K562 (cell line): ENCODE measurements at regions not wholly inside any gene's neighbourhood (a gene's known extent, or its start where the extent isn't known, plus 50 kb on each side); places are given as distances from the start of the nearest gene placed in this dataset.

Experiments
- ATAC-seq: fragments of 200-7000 bp; cut with Tn5 transposase; 3 replicates; pipeline ENCODE4 v1.9.1; 2020; ENCODE audit warnings: moderate library complexity
- BruUV-seq: library from RNA; stranded (reverse); fragments of 400-500 nt; replicated peaks from 2 replicates; lab custom pipeline; 2021; lab: Mats Ljungman, UMichigan
- CTCF ChIA-PET: fragments of 300-600 bp; formaldehyde crosslinking; extraction: SDS; loops from one replicate; lab custom pipeline; 2021; ENCODE audit warnings: low intra/inter-chr PET ratio; lab: Yijun Ruan, JAX
- POLR2A ChIA-PET: fragments of 300-600, 350-650 bp; sonication (Branson Sonifier 250); formaldehyde crosslinking; extraction: SDS; loops from one replicate; lab custom pipeline; 2021; ENCODE audit warnings: antibody characterized with exemption, inconsistent platforms; lab: Yijun Ruan, JAX
- DNase-seq, 4 experiments: peaks; one replicate each; pipeline versions ENCODE4 v3.0.0 to v3.0.0-alpha.2; 2011 to 2018; ENCODE audit warnings: low spot score in 3 of 4, mixed read lengths in 3 of 4; ENCODE audit errors: extremely low read depth in 1 of 4
- FAIRE-seq: peaks from 2 replicates; lab custom pipeline; 2011; peaks lifted over from hg19 to GRCh38; lab: Jason Lieb, UNC
- H2AFZ ChIP-seq: 2 replicates; pipeline ENCODE4 v1.6.0; 2011; ENCODE audit warnings: low read depth, low read length, control low read depth, inconsistent platforms
- H3K27ac ChIP-seq: fragments of 200-600 bp; 3 replicates; pipeline ENCODE4 v1.8.0; 2011; ENCODE audit warnings: low read depth, mild to moderate bottlenecking, control low read depth, inconsistent platforms, low read length, moderate library complexity, mixed read lengths; ENCODE audit errors: extremely low read depth
- H3K27me3 ChIP-seq, 2 experiments: fragments of 300-600 bp in 1 of 2; 2 replicates in 1 of 2; 3 replicates in 1 of 2; pipeline versions ENCODE4 v1.6.0 to v1.8.0; 2011; ENCODE audit warnings: inconsistent platforms in 2 of 2, low read length in 2 of 2, mild to moderate bottlenecking in 1 of 2, mixed read lengths in 1 of 2, moderate library complexity in 1 of 2; ENCODE audit not compliant: control insufficient read depth in 2 of 2, insufficient read depth in 2 of 2
- H3K36me3 ChIP-seq: fragments of 300-600 bp; 3 replicates; pipeline ENCODE4 v1.8.0; 2011; ENCODE audit warnings: mild to moderate bottlenecking, low read length, inconsistent platforms; ENCODE audit not compliant: control insufficient read depth, insufficient read depth
- H3K4me1 ChIP-seq, 2 experiments: fragments of 200-600 bp in 1 of 2; replicated peaks in 1 of 2; 2 replicates in 1 of 2; 3 replicates in 1 of 2; pipeline versions ENCODE4 v1.5.1 to v1.8.0; 2011; ENCODE audit warnings: inconsistent platforms in 2 of 2, low read length in 2 of 2, mild to moderate bottlenecking in 1 of 2, mixed read lengths in 1 of 2, moderate library complexity in 1 of 2; ENCODE audit not compliant: control insufficient read depth in 2 of 2, insufficient read depth in 2 of 2
- H3K4me2 ChIP-seq: 2 replicates; pipeline ENCODE4 v1.6.1; 2011; ENCODE audit warnings: low read length, control low read depth, inconsistent platforms, mixed read lengths; ENCODE audit not compliant: insufficient read depth
- H3K4me3 ChIP-seq: fragments of 200-600 bp; sonication (generic), shearing (Covaris generic); 2 replicates; pipeline ENCODE4 v1.5.1; 2016; ENCODE audit warnings: control low read depth, inconsistent platforms
- H3K79me2 ChIP-seq: fragments of 200-600 bp; 3 replicates; pipeline ENCODE4 v1.8.0; 2011; ENCODE audit warnings: low read length, inconsistent platforms; ENCODE audit not compliant: control insufficient read depth, insufficient read depth
- H3K9ac ChIP-seq, 2 experiments: 2 replicates each; pipeline versions ENCODE4 v1.6.0 to v1.6.1; 2011; ENCODE audit warnings: low read depth in 2 of 2, low read length in 2 of 2, control low read depth in 1 of 2, inconsistent platforms in 1 of 2, mild to moderate bottlenecking in 1 of 2, mixed read lengths in 1 of 2; ENCODE audit not compliant: insufficient read depth in 1 of 2
- H3K9me1 ChIP-seq: one replicate; pipeline ENCODE4 v1.6.0; 2011; ENCODE audit warnings: inconsistent platforms, mild to moderate bottlenecking, low read length, moderate library complexity; ENCODE audit not compliant: control insufficient read depth, insufficient read depth
- H3K9me3 ChIP-seq: replicated peaks from 2 replicates; pipeline ENCODE4 v1.5.1; 2011; ENCODE audit warnings: low read depth, low read length, inconsistent platforms; ENCODE audit not compliant: control insufficient read depth, insufficient read depth
- H4K20me1 ChIP-seq: replicated peaks from 2 replicates; pipeline ENCODE4 v1.6.1; 2011; ENCODE audit warnings: low read length, inconsistent platforms, mixed read lengths; ENCODE audit not compliant: control insufficient read depth, insufficient read depth
- DMBX1 ChIP-seq: fragments of 250-450 bp; sonication (Bioruptor Pico); IDR thresholded peaks from 2 replicates; pipeline ENCODE4 v1.8.0; 2022; ENCODE audit warnings: inconsistent platforms, mild to moderate bottlenecking, moderate library complexity, borderline replicate concordance
- NR1H2 ChIP-seq: sonication (generic); formaldehyde crosslinking; IDR thresholded peaks from 2 replicates; pipeline ENCODE4 v1.4.0; 2020; ENCODE audit warnings: mild to moderate bottlenecking, missing genetic modification reagents
- WGBS: fragments of 100-300 bp; shearing (Covaris generic); methylation state at CpG from one replicate; pipeline ENCODE4 v1.1.6; 2016; ENCODE audit warnings: low coverage, mixed read lengths; ENCODE audit not compliant: insufficient coverage; ENCODE audit errors: missing lambda C conversion rate; 5-methylcytosine and 5-hydroxymethylcytosine counted together
- in situ Hi-C: fragments of 300-500 bp; cut with MboI; formaldehyde crosslinking; loops from 4 replicates; pipeline ENCODE4 v1.15.0; 2018; ENCODE audit warnings: inconsistent platforms, mixed read lengths
- intact Hi-C: fragments of 100-400 bp; cut with micrococcal nuclease; formaldehyde crosslinking; loops from 2 replicates; pipeline ENCODE4 v1.14.2; 2022
- TF ChIP-seq, protein P1 (sequence below): fragments of 250-450 bp; sonication (Bioruptor Pico); IDR thresholded peaks from 2 replicates; pipeline ENCODE4 v1.8.0; 2021; ENCODE audit warnings: mild to moderate bottlenecking, moderate library complexity

DNA sequence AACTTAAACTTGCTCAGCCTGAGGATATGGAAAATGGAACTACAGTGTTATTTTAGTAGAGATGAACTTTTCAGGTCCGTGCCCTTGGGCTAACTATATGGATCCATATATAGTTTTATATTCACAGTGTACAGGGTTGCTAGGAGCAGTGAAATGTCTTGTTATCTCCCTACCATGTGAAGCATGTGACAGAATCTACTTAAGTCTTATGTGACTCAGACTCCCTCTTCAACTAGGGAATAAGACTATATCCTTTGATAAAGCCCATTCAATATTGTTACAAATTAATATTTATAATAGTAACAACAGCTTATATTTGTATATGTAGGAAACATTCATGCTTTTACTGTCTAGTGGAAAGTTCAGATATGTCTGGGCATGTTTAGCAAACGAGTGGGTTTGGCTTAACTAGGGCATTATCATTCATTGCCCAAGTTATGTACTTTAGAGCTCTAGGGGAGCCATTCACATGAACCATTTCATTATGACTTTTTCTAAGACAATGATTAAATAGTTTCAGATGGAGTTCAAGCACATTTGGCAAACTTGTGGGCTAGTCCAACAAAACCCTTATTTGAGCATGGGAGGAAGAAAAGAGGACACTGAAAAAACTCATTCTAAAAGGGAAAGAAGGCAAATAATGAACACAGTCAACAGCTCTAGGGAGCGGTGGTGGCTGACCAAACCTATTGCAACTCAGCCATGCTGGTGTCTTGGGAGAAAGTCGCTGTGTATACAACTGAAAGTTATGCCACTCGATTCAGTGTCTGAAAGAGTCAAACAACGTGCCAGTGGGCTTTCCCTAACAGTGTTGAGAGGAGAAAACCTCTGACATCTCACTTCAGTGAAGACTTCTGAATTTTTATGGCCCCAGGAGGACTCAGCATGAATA, 305.9 kb upstream of the G2E3 start:
- H3K4me1 ChIP-seq = no peaks in the 10 kb centered on the region
- no peak overlapping the region for H3K9ac ChIP-seq
- H3K4me2 ChIP-seq = no peak overlapping the region
- H4K20me1 ChIP-seq = no peaks in the 10 kb centered on the region
- no peak for FAIRE-seq
- TF ChIP-seq NR1H2 (CRISPR knock-in tag) (no peak), DMBX1 (CRISPR knock-in tag) (no peak)
- TF ChIP-seq, protein P1, sequence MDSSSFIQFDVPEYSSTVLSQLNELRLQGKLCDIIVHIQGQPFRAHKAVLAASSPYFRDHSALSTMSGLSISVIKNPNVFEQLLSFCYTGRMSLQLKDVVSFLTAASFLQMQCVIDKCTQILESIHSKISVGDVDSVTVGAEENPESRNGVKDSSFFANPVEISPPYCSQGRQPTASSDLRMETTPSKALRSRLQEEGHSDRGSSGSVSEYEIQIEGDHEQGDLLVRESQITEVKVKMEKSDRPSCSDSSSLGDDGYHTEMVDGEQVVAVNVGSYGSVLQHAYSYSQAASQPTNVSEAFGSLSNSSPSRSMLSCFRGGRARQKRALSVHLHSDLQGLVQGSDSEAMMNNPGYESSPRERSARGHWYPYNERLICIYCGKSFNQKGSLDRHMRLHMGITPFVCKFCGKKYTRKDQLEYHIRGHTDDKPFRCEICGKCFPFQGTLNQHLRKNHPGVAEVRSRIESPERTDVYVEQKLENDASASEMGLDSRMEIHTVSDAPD (CRISPR knock-in tag) = no peak
- TF ChIP-seq, all 486 proteins: peak for 0
- Histone ChIP-seq H3K36me3 (no peaks in the 10 kb centered on the region), H3K9me1 (no peaks in the 10 kb centered on the region), H3K27me3 (no peaks in the 10 kb centered on the region), H3K79me2 (no peaks in the 10 kb centered on the region), H3K4me3 (no peak overlapping the region), H2AFZ (no peak overlapping the region), H3K9me3 (no peaks in the 10 kb centered on the region), H3K27ac (no peak overlapping the region)
- in situ Hi-C loops (no loop called here), intact Hi-C loops (no loop called here)
- ATAC-seq (no peak), DNase-seq (no peak)
- CTCF ChIA-PET = no interaction called here
- no TSS peak for BruUV-seq
- POLR2A ChIA-PET = no interaction called here
- WGBS = 0% methylated on average over 6 of the region's 6 CpGs
